GM19025 (cell line): ENCODE measurements at regions not wholly inside any gene's neighbourhood (a gene's known extent, or its start where the extent isn't known, plus 50 kb on each side); places are given as distances from the start of the nearest gene placed in this dataset.
"Not testable (repeated sequence)": the region's sequence is repeated elsewhere in the genome, so short reads cannot be mapped to it uniquely, and the experiment has no call there.

ENCODE experiments used
- ATAC-seq: cut with Tn5 transposase; IDR thresholded peaks from one replicate; pipeline ENCODE4 v1.9.1; 2021; ENCODE audit warnings: mild to moderate bottlenecking, low read depth, moderate library complexity; ENCODE audit not compliant: unreplicated experiment

GRCh38 chr3:150270883-150271590 is 137.1 kb upstream of the TSC22D2 start:
- no peak for ATAC-seq

GRCh38 chr3:150270444-150270843 is 137.7 kb upstream of the TSC22D2 start:
- ATAC-seq: not testable (repeated sequence)

GRCh38 chr3:150269526-150269925 is 138.6 kb upstream of the TSC22D2 start:
- ATAC-seq: no peak

GRCh38 chr3:150268426-150269391 is 139.4 kb upstream of the TSC22D2 start:
- ATAC-seq: no peak

GRCh38 chr3:150267288-150267687 is 140.8 kb upstream of the TSC22D2 start:
- no peak for ATAC-seq

- ATAC-seq: no peak
Measured at GRCh38 chr3:150265305-150265704, 142.8 kb upstream of the TSC22D2 start.

- ATAC-seq: no peak
Measured at GRCh38 chr3:150264561-150265279, 143.4 kb upstream of the TSC22D2 start.

GRCh38 chr3:150261958-150262357 is 146.1 kb upstream of the TSC22D2 start:
- no peak for ATAC-seq

- ATAC-seq: no peak
Measured at GRCh38 chr3:150261418-150261817, 146.7 kb upstream of the TSC22D2 start.

GRCh38 chr3:150260398-150260710 is 147.7 kb upstream of the TSC22D2 start:
- no peak for ATAC-seq

- ATAC-seq: no peak
Measured at GRCh38 chr3:150259526-150260397, 148.3 kb upstream of the TSC22D2 start.

GRCh38 chr3:150256782-150257181 is 151.3 kb upstream of the TSC22D2 start:
- no peak for ATAC-seq

- no peak for ATAC-seq
Measured at GRCh38 chr3:150256318-150256717, 151.8 kb upstream of the TSC22D2 start.

GRCh38 chr3:150255826-150256225 is 152.3 kb upstream of the TSC22D2 start:
- ATAC-seq: no peak

- ATAC-seq: no peak
Measured at GRCh38 chr3:150255413-150255812, 152.7 kb upstream of the TSC22D2 start.

- ATAC-seq: no peak
Measured at GRCh38 chr3:150254309-150254708, 153.8 kb upstream of the TSC22D2 start.

- ATAC-seq: no peak
Measured at GRCh38 chr3:150253622-150254021, 154.5 kb upstream of the TSC22D2 start.

- no peak for ATAC-seq
Measured at GRCh38 chr3:150252462-150252861, 155.6 kb upstream of the TSC22D2 start.

- no peak for ATAC-seq
Measured at GRCh38 chr3:150251187-150252062, 156.7 kb upstream of the TSC22D2 start.
